Neural cell (in vitro differentiated cells): ENCODE measurements at regions not wholly inside any gene's neighbourhood (a gene's known extent, or its start where the extent isn't known, plus 50 kb on each side); places are given as distances from the start of the nearest gene placed in this dataset.

Experiments used
- H2AFZ ChIP-seq: fragments of 200-600, 300-800 bp; sonication (generic), shearing (Covaris generic); 2 replicates; pipeline ENCODE4 v1.6.0; 2014; ENCODE audit warnings: low read depth, mild to moderate bottlenecking, antibody characterized with exemption, low read length, moderate library complexity
- H3F3A ChIP-seq: fragments of 200-600 bp; shearing (Covaris generic); 2 replicates; pipeline ENCODE4 v1.6.1; 2016; ENCODE audit warnings: mild to moderate bottlenecking, moderate library complexity, mixed read lengths, antibody characterized with exemption, low read length; ENCODE audit not compliant: insufficient read depth, poor library complexity, severe bottlenecking
- H3K27ac ChIP-seq: fragments of 200-600, 300-800 bp; sonication (generic), shearing (Covaris generic); 2 replicates; pipeline ENCODE4 v1.5.1; 2014; ENCODE audit warnings: mild to moderate bottlenecking, low read length, moderate library complexity
- H3K27me3 ChIP-seq: fragments of 300-800, 200-600 bp; sonication (generic), shearing (Covaris generic); 2 replicates; pipeline ENCODE4 v1.6.0; 2014; ENCODE audit warnings: mild to moderate bottlenecking, low read depth, low read length, moderate library complexity; ENCODE audit not compliant: insufficient read depth
- H3K36me3 ChIP-seq: fragments of 300-800, 200-600 bp; sonication (generic), shearing (Covaris generic); 2 replicates; pipeline ENCODE4 v1.5.1; 2014; ENCODE audit warnings: mild to moderate bottlenecking, antibody characterized with exemption, low read length, moderate library complexity; ENCODE audit not compliant: insufficient read depth
- H3K4me2 ChIP-seq: fragments of 300-800, 200-600 bp; sonication (generic), shearing (Covaris generic); 2 replicates; pipeline ENCODE4 v1.6.0; 2014; ENCODE audit warnings: mild to moderate bottlenecking, low read length
- H3K4me3 ChIP-seq: fragments of 300-800, 200-600 bp; sonication (generic), shearing (Covaris generic); 2 replicates; pipeline ENCODE4 v1.5.1; 2014; ENCODE audit warnings: mild to moderate bottlenecking, low read length, moderate library complexity
- H3K79me2 ChIP-seq: fragments of 200-600 bp; shearing (Covaris generic); replicated peaks from 2 replicates; pipeline ENCODE4 v1.6.0; 2014; ENCODE audit warnings: mild to moderate bottlenecking, low read length, moderate library complexity; ENCODE audit not compliant: insufficient read depth
- H3K9ac ChIP-seq: fragments of 300-800, 200-600 bp; sonication (generic), shearing (Covaris generic); 2 replicates; pipeline ENCODE4 v1.6.1; 2016; ENCODE audit warnings: mild to moderate bottlenecking, low read length, mixed read lengths
- H3K9me2 ChIP-seq: fragments of 200-600 bp; shearing (Covaris generic); 2 replicates; pipeline ENCODE4 v1.6.1; 2016; ENCODE audit warnings: mild to moderate bottlenecking, low read length, mixed read lengths; ENCODE audit not compliant: insufficient read depth
- H3K9me3 ChIP-seq: fragments of 200-600, 300-800 bp; sonication (generic), shearing (Covaris generic); 2 replicates; pipeline ENCODE4 v1.6.1; 2016; ENCODE audit warnings: mild to moderate bottlenecking, mixed run types, low read length, moderate library complexity, mixed read lengths
- H4K20me1 ChIP-seq: fragments of 200-600 bp; shearing (Covaris generic); 2 replicates; pipeline ENCODE4 v1.6.1; 2016; ENCODE audit warnings: mild to moderate bottlenecking, mixed run types; ENCODE audit not compliant: insufficient read depth
- CTCF ChIP-seq: fragments of 450-650 bp; IDR thresholded peaks from 2 replicates; pipeline ENCODE4 v1.5.1; 2014; ENCODE audit warnings: antibody characterized with exemption, mild to moderate bottlenecking, moderate library complexity; ENCODE audit not compliant: poor library complexity, severe bottlenecking
- EP300 ChIP-seq: fragments of 450-650 bp; conservative IDR thresholded peaks from 2 replicates; pipeline ENCODE4 v1.6.1; 2014; ENCODE audit warnings: antibody characterized with exemption, mild to moderate bottlenecking, moderate library complexity; ENCODE audit not compliant: poor library complexity, severe bottlenecking
- EZH2 ChIP-seq: fragments of 200-600, 300-800 bp; shearing (Covaris generic), sonication (generic); IDR thresholded peaks from 2 replicates; pipeline ENCODE4 v1.6.1; 2014; ENCODE audit warnings: antibody characterized with exemption, low read length, borderline replicate concordance, mild to moderate bottlenecking; ENCODE audit not compliant: insufficient read depth, poor library complexity, severe bottlenecking
- MXI1 ChIP-seq: fragments of 450-650 bp; conservative IDR thresholded peaks from 2 replicates; pipeline ENCODE4 v1.6.1; 2014; ENCODE audit warnings: antibody characterized with exemption, mild to moderate bottlenecking; ENCODE audit not compliant: poor library complexity, severe bottlenecking
- POLR2AphosphoS5 ChIP-seq: IDR thresholded peaks from 2 replicates; pipeline ENCODE4 v1.6.1; 2012
- RAD21 ChIP-seq: fragments of 450-650 bp; conservative IDR thresholded peaks from 2 replicates; pipeline ENCODE4 v1.6.1; 2014; ENCODE audit warnings: antibody characterized with exemption, mild to moderate bottlenecking, moderate library complexity
- REST ChIP-seq: IDR thresholded peaks from 2 replicates; pipeline ENCODE4 v1.6.1; 2012; ENCODE audit warnings: borderline replicate concordance
- SMC3 ChIP-seq: fragments of 450-650 bp; conservative IDR thresholded peaks from 2 replicates; pipeline ENCODE4 v1.6.1; 2014; ENCODE audit warnings: antibody characterized with exemption, mild to moderate bottlenecking, moderate library complexity; ENCODE audit not compliant: poor library complexity
- TAF1 ChIP-seq: IDR thresholded peaks from 2 replicates; pipeline ENCODE4 v1.6.1; 2012; ENCODE audit warnings: low read depth

- Histone ChIP-seq H4K20me1 (no peaks in the 10 kb centered on the region), H2AFZ (no peak overlapping the region), H3K4me3 (no peak overlapping the region), H3F3A (no peaks in the 10 kb centered on the region), H3K4me2 (peak overlapping the region; percentile 36), H3K9me2 (no peaks in the 10 kb centered on the region), H3K9me3 (no peaks in the 10 kb centered on the region), H3K9ac (no peak overlapping the region), H3K36me3 (no peaks in the 10 kb centered on the region), H3K79me2 (no peaks in the 10 kb centered on the region), H3K27me3 (no peaks in the 10 kb centered on the region), H3K27ac (peak overlapping the region; percentile 4)
- TF ChIP-seq CTCF (no peak), EP300 (no peak), POLR2AphosphoS5 (no peak), EZH2 (no peak)
Measured at GRCh38 chr3:86814918-86815655, 175.9 kb downstream of the VGLL3 start.

- Histone ChIP-seq H3K79me2 (no peaks in the 10 kb centered on the region), H3K27me3 (no peaks in the 10 kb centered on the region), H3K36me3 (no peaks in the 10 kb centered on the region), H4K20me1 (no peaks in the 10 kb centered on the region), H3F3A (no peaks in the 10 kb centered on the region), H3K27ac (peak overlapping the region; percentile 4), H3K4me3 (no peak overlapping the region), H3K9me3 (no peaks in the 10 kb centered on the region), H3K4me2 (peak overlapping the region; percentile 36), H2AFZ (no peak overlapping the region), H3K9me2 (no peaks in the 10 kb centered on the region), H3K9ac (no peak overlapping the region)
- TF ChIP-seq EP300 (peak; percentile 72), RAD21 (no peak)
Measured at GRCh38 chr3:86814321-86814720, 176.6 kb downstream of the VGLL3 start.

GRCh38 chr3:86801921-86802320 lies 189.0 kb downstream of the VGLL3 start:
- Histone ChIP-seq H3K79me2 (no peaks in the 10 kb centered on the region), H3K27me3 (no peaks in the 10 kb centered on the region), H3F3A (no peaks in the 10 kb centered on the region), H2AFZ (no peak overlapping the region), H3K9me3 (no peaks in the 10 kb centered on the region), H3K36me3 (no peaks in the 10 kb centered on the region), H3K9me2 (no peaks in the 10 kb centered on the region), H3K4me3 (no peak overlapping the region), H3K4me2 (no peak overlapping the region), H3K9ac (no peak overlapping the region), H4K20me1 (no peaks in the 10 kb centered on the region), H3K27ac (no peak overlapping the region)
- TF ChIP-seq REST (no peak), EP300 (no peak), RAD21 (no peak), POLR2AphosphoS5 (no peak), CTCF (no peak), SMC3 (no peak), EZH2 (no peak), MXI1 (no peak), TAF1 (no peak)
